Heart right ventricle (tissue), 16 donors: ENCODE measurements at regions not wholly inside any gene's neighbourhood (a gene's known extent, or its start where the extent isn't known, plus 50 kb on each side); places are given as distances from the start of the nearest gene placed in this dataset.

Source experiments
- ATAC-seq, 8 donors: fragments of 200-7000 bp; cut with Tn5 transposase; one replicate each; pipeline ENCODE4 v1.9.1; 2020; ENCODE audit warnings: mild to moderate bottlenecking in 8 of 8, moderate library complexity in 8 of 8, moderate number of reproducible peaks in 1 of 8
- DNase-seq, 2 donors: peaks; one replicate each; pipeline ENCODE4 v3.0.0-alpha.2; 2020
- H3K27ac ChIP-seq, 10 donors: fragments of 200-600 bp; sonication (generic) in 2 of 10; one replicate each; pipeline versions ENCODE4 v1.5.0 to v1.8.0; 2020 to 2022; ENCODE audit warnings: mild to moderate bottlenecking in 3 of 10
- H3K27me3 ChIP-seq, 7 donors: fragments of 200-600 bp; one replicate each; pipeline ENCODE4 v1.8.0; 2021 to 2022; ENCODE audit warnings: mild to moderate bottlenecking in 2 of 7
- H3K36me3 ChIP-seq, 9 donors: fragments of 200-600 bp; sonication (generic) in 1 of 9; one replicate each; pipeline versions ENCODE4 v1.5.0 to v1.8.0; 2020 to 2022; ENCODE audit warnings: mild to moderate bottlenecking in 2 of 9
- H3K4me1 ChIP-seq, 9 donors: fragments of 200-600 bp; sonication (generic) in 1 of 9; one replicate each; pipeline versions ENCODE4 v1.5.0 to v1.8.0; 2020 to 2022; ENCODE audit warnings: mild to moderate bottlenecking in 4 of 9
- H3K4me3 ChIP-seq, 10 donors: fragments of 200-600 bp; sonication (generic) in 2 of 10; one replicate each; pipeline versions ENCODE4 v1.5.0 to v1.8.0; 2020 to 2022; ENCODE audit warnings: mild to moderate bottlenecking in 7 of 10, moderate library complexity in 2 of 10
- H3K9me3 ChIP-seq, 11 donors: fragments of 200-600 bp in 10 of 11; sonication (generic) in 2 of 11; one replicate each; pipeline versions ENCODE4 v1.5.0 to v1.8.0; 2013 to 2022; ENCODE audit warnings: mild to moderate bottlenecking in 2 of 11, control low read depth in 1 of 11, moderate library complexity in 1 of 11
- CTCF ChIP-seq, 9 donors: fragments of 200-600 bp; sonication (generic) in 2 of 9; IDR thresholded peaks; one replicate each; pipeline versions ENCODE4 v1.5.0 to v1.8.0; 2021 to 2022; ENCODE audit warnings: antibody characterized with exemption in 9 of 9, mild to moderate bottlenecking in 5 of 9, moderate library complexity in 1 of 9
- WGBS, 2 donors: extraction: QIAGEN DNeasy Blood & Tissue Kit; methylation state at CpG; one replicate each; pipeline ENCODE4 v1.1.7; 2013; ENCODE audit warnings: inconsistent platforms in 1 of 2; 5-methylcytosine and 5-hydroxymethylcytosine counted together
- intact Hi-C, 10 donors: fragments of 100-400 bp; cut with DNase I; formaldehyde crosslinking; loops; one replicate each; pipeline versions ENCODE4 v1.11.1 to v1.14.2; 2022
- donor health status: Arrhythmogenic right ventricular cardiomyopathy.
- donor health status: ischemic (EF 13 %, LVEDD 7.1; RV severe dilation, severe dysfunction).
- donor health status: healthy with polysubstance abuse.
- donor health status: DM: no; HTN: yes; CAD: no.
- donor health status: DM: no; HTN: no; CAD: no.
- donor health status: ischemic (EF 25% LVEDD 6.9; RV normal size, moderate dysfunction).
- donor health status: ischemic (EF 25% LVEDD 5.7; RV mildly dilated, moderate dysfunction).
- donor health status: healthy.
- donor health status: DM: yes; HTN: yes; CAD: no.
- donor health status: Ischemic cardiomyopathy.
- donor health status: ischemic (EF 35%, LVEDD 5.7; RV mildly dilated, moderate dysfunction).
- donor health status: nonischemic (EF 11% LVEDD 7.7; RV severe dilation, severe dysfunction).
- donor health status: DM: yes; HTN: yes; CAD: no.
- donor health status: PGD.
- donor health status: ischemic (EF 29% LVEDD 5.4; RV normal size, mild dysfunction).
- donor health status: nonischemic (EF 23%, LVEDD 6.1; RV moderate dilation, normal function).

GRCh38 chr3:168973206-168973605 is 690.3 kb downstream of the MECOM start:
- TF ChIP-seq CTCF (IDR thresholded peaks at IDR 0.05): no peak
- intact Hi-C loops: no loop called here
- Histone ChIP-seq H3K4me3 (no peak overlapping the region), H3K27me3 (no peaks in the 10 kb centered on the region), H3K9me3 (no peaks in the 10 kb centered on the region), H3K36me3 (no peaks in the 10 kb centered on the region), H3K4me1 (no peaks in the 10 kb centered on the region), H3K27ac (no peak overlapping the region)
- no peak for DNase-seq
- WGBS, 2 donors: 86 to 87% methylated on average over 1 of the region's 1 CpG
- ATAC-seq: no peak

GRCh38 chr3:168968609-168969008 is 694.9 kb downstream of the MECOM start:
- Histone ChIP-seq H3K27me3 (no peaks in the 10 kb centered on the region), H3K9me3 (no peaks in the 10 kb centered on the region), H3K4me1 (no peaks in the 10 kb centered on the region), H3K4me3 (no peak overlapping the region), H3K27ac (no peak overlapping the region), H3K36me3 (no peaks in the 10 kb centered on the region)
- no peak for TF ChIP-seq CTCF (IDR thresholded peaks at IDR 0.05)
- no peak for DNase-seq
- no peak for ATAC-seq
- WGBS, 2 donors: 88 to 90% methylated on average over 3 of the region's 3 CpGs
- intact Hi-C loops: no loop called here

- no peak overlapping the region for H3K27ac ChIP-seq
- H3K36me3 ChIP-seq: no peaks in the 10 kb centered on the region
- H3K27me3 ChIP-seq: no peaks in the 10 kb centered on the region
- no peak for ATAC-seq
- intact Hi-C loops: loop anchor here in 1 of 10 donors (1.0 kb wide), 1 partner anchor 49 kb away; no protein-coding TSS in a partner anchor
- DNase-seq: no peak
- no peaks in the 10 kb centered on the region for H3K9me3 ChIP-seq
- 96% methylated on average over 9 of the region's 9 CpGs for WGBS, 2 donors
- no peak overlapping the region for H3K4me3 ChIP-seq
- H3K4me1 ChIP-seq: no peaks in the 10 kb centered on the region
- TF ChIP-seq CTCF (IDR thresholded peaks at IDR 0.05): no peak
Measured at GRCh38 chr3:168964736-168965135, 698.8 kb downstream of the MECOM start.

GRCh38 chr3:168961271-168961670 is 702.2 kb downstream of the MECOM start:
- Histone ChIP-seq H3K27ac (no peak overlapping the region), H3K9me3 (no peaks in the 10 kb centered on the region), H3K36me3 (no peaks in the 10 kb centered on the region), H3K4me3 (no peak overlapping the region), H3K4me1 (no peaks in the 10 kb centered on the region), H3K27me3 (no peaks in the 10 kb centered on the region)
- TF ChIP-seq CTCF (IDR thresholded peaks at IDR 0.05): no peak
- intact Hi-C loops: no loop called here
- DNase-seq (no peak), ATAC-seq (no peak)
- 82 to 84% methylated on average over 2 of the region's 2 CpGs for WGBS, 2 donors
